HEK293 (cell line): ENCODE measurements at regions not wholly inside any gene's neighbourhood (a gene's known extent, or its start where the extent isn't known, plus 50 kb on each side); places are given as distances from the start of the nearest gene placed in this dataset.

Experiments used
- CTCF ChIA-PET: fragments of 350-600 bp; formaldehyde crosslinking; extraction: SDS; loops from one replicate; lab custom pipeline; 2021; ENCODE audit warnings: antibody characterized with exemption; lab: Yijun Ruan, JAX
- POLR2A ChIA-PET: fragments of 300-600 bp; formaldehyde crosslinking; extraction: SDS; loops from one replicate; lab custom pipeline; 2020; ENCODE audit warnings: antibody characterized with exemption, inconsistent platforms; lab: Yijun Ruan, JAX
- H3K27ac ChIP-seq: fragments of 200-500 bp; sonication (Bioruptor generic); 2 replicates; pipeline ENCODE4 v1.5.1; 2014; ENCODE audit warnings: low read depth, low read length, control low read depth, inconsistent platforms; ENCODE audit errors: extremely low read depth
- H3K36me3 ChIP-seq, 2 experiments: fragments of 200-500 bp in 1 of 2; sonication (Bioruptor generic) in 1 of 2; 1 replicate in 1 of 2; 2 replicates in 1 of 2; pipeline ENCODE4 v1.5.1; 2014 to 2017; ENCODE audit warnings: inconsistent platforms in 2 of 2, low read length in 2 of 2; ENCODE audit not compliant: control insufficient read depth in 2 of 2, insufficient read depth in 1 of 2
- H3K4me1 ChIP-seq: fragments of 200-500 bp; sonication (Bioruptor generic); 2 replicates; pipeline ENCODE4 v1.5.1; 2014; ENCODE audit warnings: mild to moderate bottlenecking, low read length, inconsistent platforms; ENCODE audit not compliant: control insufficient read depth, insufficient read depth
- H3K4me3 ChIP-seq: 2 replicates; pipeline ENCODE4 v1.5.1; 2011; ENCODE audit warnings: low read depth, mild to moderate bottlenecking, control low read depth, low read length, moderate library complexity
- H3K9me3 ChIP-seq: fragments of 200-500 bp; sonication (Bioruptor generic); 2 replicates; pipeline ENCODE4 v1.5.1; 2014; ENCODE audit warnings: low read depth, low read length, inconsistent platforms; ENCODE audit not compliant: control insufficient read depth, insufficient read depth
- REPIN1 ChIP-seq: fragments of 450-650 bp; formaldehyde crosslinking; IDR thresholded peaks from 2 replicates; pipeline ENCODE4 v1.5.1; 2017; ENCODE audit warnings: missing biosample characterization, missing genetic modification characterization, low read depth
- SP2 ChIP-seq: fragments of 450-650 bp; formaldehyde crosslinking; IDR thresholded peaks from 2 replicates; pipeline ENCODE4 v1.5.1; 2016; ENCODE audit warnings: missing biosample characterization, missing genetic modification characterization
- TSHZ1 ChIP-seq: fragments of 450-650 bp; formaldehyde crosslinking; IDR thresholded peaks from 2 replicates; pipeline ENCODE4 v1.5.1; 2016; ENCODE audit warnings: missing biosample characterization, missing genetic modification characterization, borderline replicate concordance
- WT1 ChIP-seq: fragments of 450-650 bp; formaldehyde crosslinking; IDR thresholded peaks from 2 replicates; pipeline ENCODE4 v1.5.1; 2016; ENCODE audit warnings: missing biosample characterization, missing genetic modification characterization
- ZNF157 ChIP-seq: fragments of 450-650 bp; formaldehyde crosslinking; IDR thresholded peaks from 2 replicates; pipeline ENCODE4 v1.5.1; 2016; ENCODE audit warnings: missing biosample characterization, missing genetic modification characterization
- ZNF202 ChIP-seq: fragments of 450-650 bp; formaldehyde crosslinking; IDR thresholded peaks from 2 replicates; pipeline ENCODE4 v1.5.1; 2016; ENCODE audit warnings: missing biosample characterization, missing genetic modification characterization, borderline replicate concordance
- ZNF214 ChIP-seq: fragments of 450-650 bp; formaldehyde crosslinking; IDR thresholded peaks from 2 replicates; pipeline ENCODE4 v1.5.1; 2017; ENCODE audit warnings: missing biosample characterization, mild to moderate bottlenecking, missing genetic modification characterization, borderline replicate concordance
- ZNF350 ChIP-seq: fragments of 450-650 bp; formaldehyde crosslinking; IDR thresholded peaks from 2 replicates; pipeline ENCODE4 v1.5.0; 2017; ENCODE audit warnings: missing biosample characterization, mild to moderate bottlenecking, missing genetic modification characterization
- ZNF366 ChIP-seq: fragments of 450-650 bp; formaldehyde crosslinking; conservative IDR thresholded peaks from 2 replicates; pipeline ENCODE4 v1.5.1; 2016; ENCODE audit warnings: missing biosample characterization, missing genetic modification characterization
- ZNF37A ChIP-seq: fragments of 450-650 bp; IDR thresholded peaks from 2 replicates; pipeline ENCODE4 v1.5.1; 2018; ENCODE audit warnings: missing biosample characterization, missing genetic modification characterization
- ZNF548 ChIP-seq: fragments of 450-650 bp; formaldehyde crosslinking; IDR thresholded peaks from 2 replicates; pipeline ENCODE4 v1.5.1; 2016; ENCODE audit warnings: missing biosample characterization, missing genetic modification characterization
- ZNF571 ChIP-seq: fragments of 450-650 bp; formaldehyde crosslinking; IDR thresholded peaks from 2 replicates; pipeline ENCODE4 v1.5.0; 2017; ENCODE audit warnings: missing biosample characterization, missing genetic modification characterization
- ZNF623 ChIP-seq: fragments of 450-650 bp; formaldehyde crosslinking; IDR thresholded peaks from 2 replicates; pipeline ENCODE4 v1.5.1; 2016; ENCODE audit warnings: missing biosample characterization, missing genetic modification characterization
- ZNF658 ChIP-seq: fragments of 450-650 bp; formaldehyde crosslinking; IDR thresholded peaks from 2 replicates; pipeline ENCODE4; 2016; ENCODE audit warnings: missing biosample characterization, missing genetic modification characterization
- ZNF670 ChIP-seq: fragments of 450-650 bp; formaldehyde crosslinking; IDR thresholded peaks from 2 replicates; pipeline ENCODE4 v1.5.1; 2016; ENCODE audit warnings: missing biosample characterization, missing genetic modification characterization, low read depth
- ZSCAN30 ChIP-seq: fragments of 450-650 bp; IDR thresholded peaks from 2 replicates; pipeline ENCODE4 v1.5.1; 2018; ENCODE audit warnings: missing biosample characterization, mild to moderate bottlenecking, missing genetic modification characterization, moderate library complexity
- TF ChIP-seq, protein P1 (sequence below): fragments of 450-650 bp; formaldehyde crosslinking; IDR thresholded peaks from 2 replicates; pipeline ENCODE4 v1.5.1; 2016; ENCODE audit warnings: missing biosample characterization, missing genetic modification characterization
- TF ChIP-seq, protein P2 (sequence below): fragments of 450-650 bp; formaldehyde crosslinking; IDR thresholded peaks from 2 replicates; pipeline ENCODE4 v1.5.1; 2016; ENCODE audit warnings: missing biosample characterization, missing genetic modification characterization
- TF ChIP-seq, protein P3 (sequence below): fragments of 450-650 bp; formaldehyde crosslinking; IDR thresholded peaks from 2 replicates; pipeline ENCODE4 v1.5.1; 2016; ENCODE audit warnings: missing biosample characterization, missing genetic modification characterization

- no peak overlapping the region for H3K27ac ChIP-seq
- H3K4me3 ChIP-seq = no peak overlapping the region
- peaks cover 8% of the 10 kb centered on the region; the same call in 1 of the 2 replicates for H3K4me1 ChIP-seq
- ChIA-PET CTCF (interaction anchor here (0.5 to 0.7 kb wide), 2 partner anchors 183 to 484 kb away, joined by 3 read pairs; no protein-coding TSS in a partner anchor), POLR2A (no interaction called here)
- no peaks in the 10 kb centered on the region for H3K9me3 ChIP-seq
- no peaks in the 10 kb centered on the region for H3K36me3 ChIP-seq
- TF ChIP-seq SP2 (tag by site-specific recombination) (no peak), ZNF571 (tag by site-specific recombination) (no peak), ZNF548 (tag by site-specific recombination) (no peak), ZNF202 (no peak), ZNF623 (tag by site-specific recombination) (no peak), ZNF670 (no peak), ZNF658 (tag by site-specific recombination) (no peak), ZNF37A (tag by site-specific recombination) (no peak)
Measured at GRCh38 chr3:117543521-117543920, 833.9 kb downstream of the TUSC7 start.

GRCh38 chr3:117545484-117545883 is 835.9 kb downstream of the TUSC7 start:
- Histone ChIP-seq H3K36me3 (no peaks in the 10 kb centered on the region), H3K9me3 (no peaks in the 10 kb centered on the region), H3K4me3 (no peak overlapping the region), H3K27ac (no peak overlapping the region), H3K4me1 (peaks cover 8% of the 10 kb centered on the region; the same call in 1 of the 2 replicates)
- ChIA-PET POLR2A (no interaction called here), CTCF (interaction anchor here (0.7 kb wide), 1 partner anchor 41 kb away, joined by 3 read pairs; no protein-coding TSS in a partner anchor)
- TF ChIP-seq ZNF157 (tag by site-specific recombination) (no peak), REPIN1 (tag by site-specific recombination) (no peak), TSHZ1 (tag by site-specific recombination) (no peak), SP2 (tag by site-specific recombination) (no peak), ZNF214 (no peak), WT1 (tag by site-specific recombination) (no peak), ZNF366 (no peak), ZNF350 (no peak), ZSCAN30 (no peak)
- TF ChIP-seq, protein P1, sequence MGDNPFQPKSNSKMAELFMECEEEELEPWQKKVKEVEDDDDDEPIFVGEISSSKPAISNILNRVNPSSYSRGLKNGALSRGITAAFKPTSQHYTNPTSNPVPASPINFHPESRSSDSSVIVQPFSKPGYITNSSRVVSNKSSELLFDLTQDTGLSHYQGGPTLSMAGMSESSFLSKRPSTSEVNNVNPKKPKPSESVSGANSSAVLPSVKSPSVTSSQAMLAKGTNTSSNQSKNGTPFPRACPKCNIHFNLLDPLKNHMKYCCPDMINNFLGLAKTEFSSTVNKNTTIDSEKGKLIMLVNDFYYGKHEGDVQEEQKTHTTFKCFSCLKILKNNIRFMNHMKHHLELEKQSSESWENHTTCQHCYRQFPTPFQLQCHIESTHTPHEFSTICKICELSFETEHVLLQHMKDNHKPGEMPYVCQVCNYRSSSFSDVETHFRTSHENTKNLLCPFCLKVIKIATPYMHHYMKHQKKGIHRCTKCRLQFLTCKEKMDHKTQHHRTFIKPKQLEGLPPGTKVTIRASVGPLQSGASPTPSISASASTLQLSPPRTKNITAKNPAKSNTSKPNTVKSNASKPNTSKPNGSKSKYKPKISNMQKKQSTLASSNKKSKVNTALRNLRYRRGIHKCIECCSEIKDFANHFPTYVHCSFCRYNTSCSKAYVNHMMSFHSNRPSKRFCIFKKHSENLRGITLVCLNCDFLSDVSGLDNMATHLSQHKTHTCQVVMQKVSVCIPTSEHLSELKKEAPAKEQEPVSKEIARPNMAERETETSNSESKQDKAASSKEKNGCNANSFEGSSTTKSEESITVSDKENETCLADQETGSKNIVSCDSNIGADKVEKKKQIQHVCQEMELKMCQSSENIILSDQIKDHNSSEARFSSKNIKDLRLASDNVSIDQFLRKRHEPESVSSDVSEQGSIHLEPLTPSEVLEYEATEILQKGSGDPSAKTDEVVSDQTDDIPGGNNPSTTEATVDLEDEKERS (tag by site-specific recombination) = no peak
- TF ChIP-seq, protein P2, sequence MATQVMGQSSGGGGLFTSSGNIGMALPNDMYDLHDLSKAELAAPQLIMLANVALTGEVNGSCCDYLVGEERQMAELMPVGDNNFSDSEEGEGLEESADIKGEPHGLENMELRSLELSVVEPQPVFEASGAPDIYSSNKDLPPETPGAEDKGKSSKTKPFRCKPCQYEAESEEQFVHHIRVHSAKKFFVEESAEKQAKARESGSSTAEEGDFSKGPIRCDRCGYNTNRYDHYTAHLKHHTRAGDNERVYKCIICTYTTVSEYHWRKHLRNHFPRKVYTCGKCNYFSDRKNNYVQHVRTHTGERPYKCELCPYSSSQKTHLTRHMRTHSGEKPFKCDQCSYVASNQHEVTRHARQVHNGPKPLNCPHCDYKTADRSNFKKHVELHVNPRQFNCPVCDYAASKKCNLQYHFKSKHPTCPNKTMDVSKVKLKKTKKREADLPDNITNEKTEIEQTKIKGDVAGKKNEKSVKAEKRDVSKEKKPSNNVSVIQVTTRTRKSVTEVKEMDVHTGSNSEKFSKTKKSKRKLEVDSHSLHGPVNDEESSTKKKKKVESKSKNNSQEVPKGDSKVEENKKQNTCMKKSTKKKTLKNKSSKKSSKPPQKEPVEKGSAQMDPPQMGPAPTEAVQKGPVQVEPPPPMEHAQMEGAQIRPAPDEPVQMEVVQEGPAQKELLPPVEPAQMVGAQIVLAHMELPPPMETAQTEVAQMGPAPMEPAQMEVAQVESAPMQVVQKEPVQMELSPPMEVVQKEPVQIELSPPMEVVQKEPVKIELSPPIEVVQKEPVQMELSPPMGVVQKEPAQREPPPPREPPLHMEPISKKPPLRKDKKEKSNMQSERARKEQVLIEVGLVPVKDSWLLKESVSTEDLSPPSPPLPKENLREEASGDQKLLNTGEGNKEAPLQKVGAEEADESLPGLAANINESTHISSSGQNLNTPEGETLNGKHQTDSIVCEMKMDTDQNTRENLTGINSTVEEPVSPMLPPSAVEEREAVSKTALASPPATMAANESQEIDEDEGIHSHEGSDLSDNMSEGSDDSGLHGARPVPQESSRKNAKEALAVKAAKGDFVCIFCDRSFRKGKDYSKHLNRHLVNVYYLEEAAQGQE (tag by site-specific recombination) = no peak
- TF ChIP-seq, protein P3, sequence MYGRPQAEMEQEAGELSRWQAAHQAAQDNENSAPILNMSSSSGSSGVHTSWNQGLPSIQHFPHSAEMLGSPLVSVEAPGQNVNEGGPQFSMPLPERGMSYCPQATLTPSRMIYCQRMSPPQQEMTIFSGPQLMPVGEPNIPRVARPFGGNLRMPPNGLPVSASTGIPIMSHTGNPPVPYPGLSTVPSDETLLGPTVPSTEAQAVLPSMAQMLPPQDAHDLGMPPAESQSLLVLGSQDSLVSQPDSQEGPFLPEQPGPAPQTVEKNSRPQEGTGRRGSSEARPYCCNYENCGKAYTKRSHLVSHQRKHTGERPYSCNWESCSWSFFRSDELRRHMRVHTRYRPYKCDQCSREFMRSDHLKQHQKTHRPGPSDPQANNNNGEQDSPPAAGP (tag by site-specific recombination) = no peak
